Sigmoid colon (tissue), 4 donors: ENCODE measurements at regions not wholly inside any gene's neighbourhood (a gene's known extent, or its start where the extent isn't known, plus 50 kb on each side); places are given as distances from the start of the nearest gene placed in this dataset.

Experiments used
- EP300 ChIP-seq, 4 donors: sonication (generic); formaldehyde crosslinking; IDR thresholded peaks; one replicate each; pipeline ENCODE4 v1.6.1; 2017; ENCODE audit warnings: antibody characterized with exemption in 4 of 4
- POLR2A ChIP-seq, 2 donors: fragments of 450-650 bp; IDR thresholded peaks; one replicate each; pipeline ENCODE4 v1.6.1; 2016; ENCODE audit warnings: antibody characterized with exemption in 2 of 2, mild to moderate bottlenecking in 2 of 2, moderate library complexity in 2 of 2
- POLR2AphosphoS5 ChIP-seq, 4 donors: sonication (generic); formaldehyde crosslinking; IDR thresholded peaks; one replicate each; pipeline ENCODE4 v1.6.1; 2017; ENCODE audit warnings: antibody characterized with exemption in 4 of 4
- TF ChIP-seq, protein P1 (sequence below), 4 experiments: fragments of 450-650 bp in 3 of 4; fragments of 200-600 bp in 1 of 4; IDR thresholded peaks; one replicate each; pipeline ENCODE4 v1.5.1; 2016 to 2019; ENCODE audit warnings: antibody characterized with exemption in 4 of 4, mild to moderate bottlenecking in 3 of 4, moderate library complexity in 2 of 4

GRCh38 chr9:115651461-115651860 lies 502.1 kb upstream of the PAPPA start:
- TF ChIP-seq, protein P1, sequence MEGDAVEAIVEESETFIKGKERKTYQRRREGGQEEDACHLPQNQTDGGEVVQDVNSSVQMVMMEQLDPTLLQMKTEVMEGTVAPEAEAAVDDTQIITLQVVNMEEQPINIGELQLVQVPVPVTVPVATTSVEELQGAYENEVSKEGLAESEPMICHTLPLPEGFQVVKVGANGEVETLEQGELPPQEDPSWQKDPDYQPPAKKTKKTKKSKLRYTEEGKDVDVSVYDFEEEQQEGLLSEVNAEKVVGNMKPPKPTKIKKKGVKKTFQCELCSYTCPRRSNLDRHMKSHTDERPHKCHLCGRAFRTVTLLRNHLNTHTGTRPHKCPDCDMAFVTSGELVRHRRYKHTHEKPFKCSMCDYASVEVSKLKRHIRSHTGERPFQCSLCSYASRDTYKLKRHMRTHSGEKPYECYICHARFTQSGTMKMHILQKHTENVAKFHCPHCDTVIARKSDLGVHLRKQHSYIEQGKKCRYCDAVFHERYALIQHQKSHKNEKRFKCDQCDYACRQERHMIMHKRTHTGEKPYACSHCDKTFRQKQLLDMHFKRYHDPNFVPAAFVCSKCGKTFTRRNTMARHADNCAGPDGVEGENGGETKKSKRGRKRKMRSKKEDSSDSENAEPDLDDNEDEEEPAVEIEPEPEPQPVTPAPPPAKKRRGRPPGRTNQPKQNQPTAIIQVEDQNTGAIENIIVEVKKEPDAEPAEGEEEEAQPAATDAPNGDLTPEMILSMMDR (IDR thresholded peaks at IDR 0.05): no peak
- TF ChIP-seq POLR2AphosphoS5 (IDR thresholded peaks at IDR 0.05): peak in 1 of 4 donors; percentile 37
- TF ChIP-seq POLR2A (IDR thresholded peaks at IDR 0.05): no peak
- TF ChIP-seq EP300 (IDR thresholded peaks at IDR 0.05): no peak
